ENCODE measurements at regions not wholly inside any gene's neighbourhood (a gene's known extent, or its start where the extent isn't known, plus 50 kb on each side); places are given as distances from the start of the nearest gene placed in this dataset.

DNA sequence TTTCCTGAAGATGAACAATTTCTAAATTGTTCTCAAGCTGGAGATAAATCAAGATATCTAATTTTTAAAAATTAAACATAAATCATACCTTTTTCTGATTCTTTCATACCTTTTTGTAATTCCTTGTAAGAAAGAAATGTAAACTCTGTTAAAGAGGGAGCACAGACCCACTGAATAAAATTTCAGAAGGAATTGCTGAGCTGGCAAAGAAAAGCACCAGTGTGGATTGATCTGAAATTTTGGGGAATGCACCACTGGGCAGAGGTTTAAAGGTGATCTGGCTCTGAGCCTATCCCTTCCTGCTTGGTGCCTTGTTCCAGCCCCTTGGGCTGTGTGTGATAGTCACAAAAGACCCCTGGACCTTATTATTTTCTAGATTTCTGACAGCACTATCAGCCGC lies 118.3 kb upstream of the THSD7B start:
- Mint-ChIP-seq H3K4me3 (no peak overlapping the region), H3K27ac (ENCODE audit: low read depth) (no peak overlapping the region), H3K4me1 (no peaks in the 10 kb centered on the region), H3K27me3 (peaks cover 36% of the 10 kb centered on the region), H3K9me3 (no peaks in the 10 kb centered on the region), H3K36me3 (ENCODE audit: insufficient read depth) (no peaks in the 10 kb centered on the region)
- ATAC-seq (replicated peaks; ENCODE audit: extremely low read depth, poor library complexity, severe bottlenecking): no peak
- DNase-seq (ENCODE audit: low spot score in 2 of 2): no peak

DNA sequence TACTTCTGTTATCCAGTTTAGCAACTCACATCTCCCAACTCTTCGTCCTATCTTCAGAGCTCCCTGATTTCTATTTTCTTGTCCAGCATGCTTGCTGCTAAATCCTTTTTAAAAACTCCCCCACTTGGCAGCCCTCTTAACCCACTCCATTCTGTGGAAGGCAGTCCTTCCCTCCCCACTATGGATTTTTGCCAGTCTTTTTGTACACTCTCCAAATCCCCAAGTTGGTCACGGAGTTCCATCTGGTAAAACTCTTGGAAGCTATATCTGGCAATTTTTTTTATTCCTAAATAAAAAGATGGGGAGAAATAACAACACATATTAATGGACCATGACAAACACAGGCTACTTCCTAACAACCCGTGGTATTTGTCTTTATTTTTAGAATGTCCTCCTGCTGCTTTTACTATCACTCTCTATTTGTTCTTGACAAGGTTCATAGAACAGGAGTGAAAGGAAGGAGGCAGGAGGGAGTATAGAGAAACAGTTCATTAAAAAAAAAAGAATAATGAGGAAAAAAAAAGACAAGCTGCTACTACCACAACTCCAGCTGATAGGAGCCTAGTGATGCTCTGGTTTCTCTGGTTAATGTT lies 120.0 kb upstream of the THSD7B start:
- Mint-ChIP-seq H3K27ac (ENCODE audit: low read depth) (no peak overlapping the region), H3K36me3 (ENCODE audit: insufficient read depth) (no peaks in the 10 kb centered on the region), H3K9me3 (no peaks in the 10 kb centered on the region), H3K4me3 (no peak overlapping the region), H3K27me3 (peaks cover 46% of the 10 kb centered on the region), H3K4me1 (no peaks in the 10 kb centered on the region)
- ATAC-seq (replicated peaks; ENCODE audit: extremely low read depth, poor library complexity, severe bottlenecking) (no peak), DNase-seq (ENCODE audit: low spot score in 2 of 2) (no peak)

DNA sequence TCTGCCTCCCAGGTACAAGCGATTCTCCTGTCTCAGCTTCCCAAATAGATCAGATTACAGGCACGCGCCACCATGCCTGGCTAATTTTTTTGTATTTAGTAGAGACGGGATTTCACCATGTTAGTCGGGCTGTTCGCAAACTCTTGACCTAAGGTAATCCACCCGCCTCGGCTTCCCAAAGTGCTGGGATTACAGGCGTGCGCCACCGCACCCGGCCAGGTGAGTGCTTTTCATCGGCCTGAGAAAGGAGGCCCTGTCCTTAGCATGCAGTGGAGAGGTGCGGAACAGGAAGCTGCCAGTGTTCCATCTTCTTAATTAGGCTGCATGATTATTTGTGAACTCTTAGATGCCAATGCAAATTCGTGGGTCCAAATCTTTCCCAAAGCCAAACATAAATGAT lies 125.7 kb upstream of the THSD7B start:
- Mint-ChIP-seq H3K36me3 (ENCODE audit: insufficient read depth) (no peaks in the 10 kb centered on the region), H3K27ac (ENCODE audit: low read depth) (no peak overlapping the region), H3K27me3 (peaks cover 22% of the 10 kb centered on the region), H3K4me3 (no peak overlapping the region), H3K9me3 (no peaks in the 10 kb centered on the region), H3K4me1 (no peaks in the 10 kb centered on the region)
- DNase-seq (ENCODE audit: low spot score in 2 of 2): no peak
- ATAC-seq (replicated peaks; ENCODE audit: extremely low read depth, poor library complexity, severe bottlenecking): no peak

- peaks cover 22% of the 10 kb centered on the region for H3K27me3 Mint-ChIP-seq
- no peak for DNase-seq (ENCODE audit: low spot score in 2 of 2)
- no peak overlapping the region for H3K4me3 Mint-ChIP-seq
- H3K9me3 Mint-ChIP-seq: no peaks in the 10 kb centered on the region
- no peak for ATAC-seq (replicated peaks; ENCODE audit: extremely low read depth, poor library complexity, severe bottlenecking)
- H3K4me1 Mint-ChIP-seq: no peaks in the 10 kb centered on the region
- H3K36me3 Mint-ChIP-seq (ENCODE audit: insufficient read depth): no peaks in the 10 kb centered on the region
- no peak overlapping the region for H3K27ac Mint-ChIP-seq (ENCODE audit: low read depth)
Measured at GRCh38 chr2:136638193-136638592, 127.2 kb upstream of the THSD7B start.

- Mint-ChIP-seq H3K9me3 (no peaks in the 10 kb centered on the region), H3K27me3 (peaks cover 14% of the 10 kb centered on the region), H3K4me3 (no peak overlapping the region), H3K36me3 (ENCODE audit: insufficient read depth) (no peaks in the 10 kb centered on the region), H3K4me1 (no peaks in the 10 kb centered on the region), H3K27ac (ENCODE audit: low read depth) (no peak overlapping the region)
- no peak for DNase-seq (ENCODE audit: low spot score in 2 of 2)
- ATAC-seq (replicated peaks; ENCODE audit: extremely low read depth, poor library complexity, severe bottlenecking): no peak
Measured at GRCh38 chr2:136637402-136637801, 127.9 kb upstream of the THSD7B start.

- Mint-ChIP-seq H3K9me3 (no peaks in the 10 kb centered on the region), H3K4me3 (no peak overlapping the region), H3K4me1 (no peaks in the 10 kb centered on the region), H3K36me3 (ENCODE audit: insufficient read depth) (no peaks in the 10 kb centered on the region), H3K27ac (ENCODE audit: low read depth) (no peak overlapping the region), H3K27me3 (peaks cover 41% of the 10 kb centered on the region)
- DNase-seq (ENCODE audit: low spot score in 2 of 2) (no peak), ATAC-seq (replicated peaks; ENCODE audit: extremely low read depth, poor library complexity, severe bottlenecking) (no peak)
Measured at GRCh38 chr2:136628490-136628889, 136.9 kb upstream of the THSD7B start.

- ATAC-seq (replicated peaks; ENCODE audit: extremely low read depth, poor library complexity, severe bottlenecking) (no peak), DNase-seq (ENCODE audit: low spot score in 2 of 2) (no peak)
- no peaks in the 10 kb centered on the region for H3K36me3 Mint-ChIP-seq (ENCODE audit: insufficient read depth)
- H3K9me3 Mint-ChIP-seq: no peaks in the 10 kb centered on the region
- no peaks in the 10 kb centered on the region for H3K4me1 Mint-ChIP-seq
- H3K27me3 Mint-ChIP-seq: no peaks in the 10 kb centered on the region
- no peak overlapping the region for H3K4me3 Mint-ChIP-seq
- no peak overlapping the region for H3K27ac Mint-ChIP-seq (ENCODE audit: low read depth)
Measured at GRCh38 chr2:136613096-136613495, 152.2 kb upstream of the THSD7B start.

DNA sequence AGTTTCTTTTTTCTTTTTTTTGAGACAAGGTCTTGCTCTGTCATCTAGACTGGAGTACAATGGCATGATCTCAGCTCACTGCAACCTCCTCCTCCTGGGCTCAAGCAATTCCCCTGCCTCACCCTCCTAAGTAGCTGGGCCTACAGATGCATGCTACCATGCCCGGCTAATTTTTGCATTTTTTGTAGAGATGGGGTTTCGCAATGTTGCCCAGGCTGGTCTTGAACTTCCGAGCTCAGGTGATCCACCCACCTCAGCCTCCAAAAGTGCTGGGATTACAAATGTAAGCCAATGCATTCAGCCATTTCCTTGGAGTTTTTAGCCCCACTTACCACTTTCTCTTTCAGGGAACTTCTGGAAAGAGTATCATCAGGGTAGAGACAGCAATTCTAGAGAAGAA lies 153.3 kb upstream of the THSD7B start:
- Mint-ChIP-seq H3K27me3 (no peaks in the 10 kb centered on the region), H3K4me3 (no peak overlapping the region), H3K36me3 (ENCODE audit: insufficient read depth) (no peaks in the 10 kb centered on the region), H3K9me3 (no peaks in the 10 kb centered on the region), H3K27ac (ENCODE audit: low read depth) (no peak overlapping the region), H3K4me1 (no peaks in the 10 kb centered on the region)
- DNase-seq (ENCODE audit: low spot score in 2 of 2) (no peak), ATAC-seq (replicated peaks; ENCODE audit: extremely low read depth, poor library complexity, severe bottlenecking) (no peak)

- Mint-ChIP-seq H3K27ac (ENCODE audit: low read depth) (no peak overlapping the region), H3K4me3 (no peak overlapping the region), H3K36me3 (ENCODE audit: insufficient read depth) (no peaks in the 10 kb centered on the region), H3K9me3 (no peaks in the 10 kb centered on the region), H3K4me1 (no peaks in the 10 kb centered on the region), H3K27me3 (no peaks in the 10 kb centered on the region)
- DNase-seq (ENCODE audit: low spot score in 2 of 2): no peak
- no peak for ATAC-seq (replicated peaks; ENCODE audit: extremely low read depth, poor library complexity, severe bottlenecking)
Measured at GRCh38 chr2:136611451-136611850, 153.9 kb upstream of the THSD7B start.

GRCh38 chr2:136582628-136583205 lies 182.6 kb upstream of the THSD7B start:
- no peak overlapping the region for H3K27ac Mint-ChIP-seq (ENCODE audit: low read depth)
- peaks cover 7% of the 10 kb centered on the region for H3K27me3 Mint-ChIP-seq
- no peaks in the 10 kb centered on the region for H3K4me1 Mint-ChIP-seq
- no peaks in the 10 kb centered on the region for H3K36me3 Mint-ChIP-seq (ENCODE audit: insufficient read depth)
- DNase-seq (ENCODE audit: low spot score in 2 of 2) (no peak), ATAC-seq (replicated peaks; ENCODE audit: extremely low read depth, poor library complexity, severe bottlenecking) (no peak)
- H3K9me3 Mint-ChIP-seq: peaks cover 5% of the 10 kb centered on the region
- no peak overlapping the region for H3K4me3 Mint-ChIP-seq

DNA sequence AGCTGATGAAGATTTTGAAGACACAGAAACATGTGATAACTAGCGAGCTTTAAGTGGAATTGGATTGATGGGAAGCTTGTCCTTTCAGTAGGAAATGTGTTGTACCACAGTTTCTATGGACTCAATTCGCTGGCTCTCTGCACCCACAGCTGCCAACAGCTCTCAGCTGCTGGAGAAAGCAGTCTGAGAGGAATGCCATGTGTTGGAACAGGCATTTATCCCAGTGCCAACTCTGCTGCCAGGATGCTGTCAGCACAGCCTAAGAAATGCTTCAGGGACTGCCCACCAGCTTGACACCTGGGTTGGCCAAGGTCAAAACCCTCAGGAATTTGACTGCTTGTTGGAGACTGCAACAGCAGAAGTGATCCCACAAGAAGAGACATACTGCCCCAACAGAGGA lies 193.0 kb upstream of the THSD7B start:
- peaks cover 32% of the 10 kb centered on the region for H3K27me3 Mint-ChIP-seq
- no peaks in the 10 kb centered on the region for H3K9me3 Mint-ChIP-seq
- H3K27ac Mint-ChIP-seq (ENCODE audit: low read depth): no peak overlapping the region
- DNase-seq (ENCODE audit: low spot score in 2 of 2) (no peak), ATAC-seq (replicated peaks; ENCODE audit: extremely low read depth, poor library complexity, severe bottlenecking) (no peak)
- no peaks in the 10 kb centered on the region for H3K4me1 Mint-ChIP-seq
- no peaks in the 10 kb centered on the region for H3K36me3 Mint-ChIP-seq (ENCODE audit: insufficient read depth)
- no peak overlapping the region for H3K4me3 Mint-ChIP-seq

DNA sequence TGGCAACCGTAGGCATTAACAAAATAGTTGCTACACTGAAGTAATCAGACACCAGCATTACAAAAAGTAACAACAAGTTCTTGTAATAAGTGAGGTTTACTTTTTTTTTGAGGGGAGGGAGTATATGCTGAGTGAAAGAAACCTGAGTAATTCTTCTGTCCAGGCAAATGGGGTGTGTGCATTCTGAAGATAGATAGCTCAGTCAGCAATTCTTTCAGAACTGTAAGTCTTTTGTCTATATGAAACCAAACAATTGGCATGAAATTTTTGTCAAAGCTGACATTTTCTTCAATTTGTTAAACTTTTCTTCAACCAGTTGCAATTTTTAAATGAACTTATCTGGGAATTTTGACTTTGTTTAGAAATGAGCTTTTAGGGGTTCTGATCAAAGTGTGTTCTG lies 208.1 kb upstream of the THSD7B start:
- ATAC-seq (replicated peaks; ENCODE audit: extremely low read depth, poor library complexity, severe bottlenecking) (no peak), DNase-seq (ENCODE audit: low spot score in 2 of 2) (no peak)
- Mint-ChIP-seq H3K4me1 (no peaks in the 10 kb centered on the region), H3K4me3 (no peak overlapping the region), H3K9me3 (no peaks in the 10 kb centered on the region), H3K27me3 (peaks cover 35% of the 10 kb centered on the region), H3K27ac (ENCODE audit: low read depth) (no peak overlapping the region), H3K36me3 (ENCODE audit: insufficient read depth) (peaks cover 2% of the 10 kb centered on the region)

DNA sequence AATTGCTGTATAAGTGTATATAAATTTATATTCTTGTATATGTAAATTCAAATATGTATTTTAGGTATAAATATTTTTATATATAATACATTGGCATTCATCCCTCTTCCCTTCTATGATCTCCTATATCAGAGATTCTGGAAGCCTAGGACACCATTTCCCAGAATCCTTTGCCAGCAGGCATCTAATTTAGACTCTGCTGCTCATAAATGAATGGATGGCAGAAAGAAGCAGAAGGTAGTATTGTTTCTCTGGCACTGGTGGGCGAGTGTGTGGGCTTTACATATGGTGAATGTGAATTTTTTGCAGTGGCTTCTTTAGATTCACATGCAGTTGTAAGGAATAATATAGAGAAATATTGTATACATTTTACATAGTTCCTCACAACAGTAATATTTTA lies 215.2 kb upstream of the THSD7B start:
- no peak for DNase-seq (ENCODE audit: low spot score in 2 of 2)
- Mint-ChIP-seq H3K9me3 (no peaks in the 10 kb centered on the region), H3K36me3 (ENCODE audit: insufficient read depth) (no peaks in the 10 kb centered on the region), H3K4me1 (no peaks in the 10 kb centered on the region), H3K27me3 (peaks cover 15% of the 10 kb centered on the region), H3K27ac (ENCODE audit: low read depth) (no peak overlapping the region), H3K4me3 (no peak overlapping the region)
- no peak for ATAC-seq (replicated peaks; ENCODE audit: extremely low read depth, poor library complexity, severe bottlenecking)

Measured in central memory CD8-positive, alpha-beta T cell (primary cell).